Neural crest cell (in vitro differentiated cells): ENCODE measurements at regions not wholly inside any gene's neighbourhood (a gene's known extent, or its start where the extent isn't known, plus 50 kb on each side); places are given as distances from the start of the nearest gene placed in this dataset.

Experiments
- DNase-seq: peaks from one replicate; pipeline ENCODE4 v3.0.0; 2021; ENCODE audit warnings: low read depth, mixed read lengths, low spot score
- H3K27ac Mint-ChIP-seq: one replicate; pipeline ENCODE4 v1.8.0; 2021; ENCODE audit warnings: mild to moderate bottlenecking, mixed read lengths; ENCODE audit not compliant: unreplicated experiment
- H3K27me3 Mint-ChIP-seq: 2 replicates; pipeline ENCODE4 v1.8.0; 2021; ENCODE audit warnings: low read depth, mild to moderate bottlenecking, mixed read lengths
- H3K36me3 Mint-ChIP-seq: 2 replicates; pipeline ENCODE4 v1.8.0; 2021; ENCODE audit warnings: low read depth, mild to moderate bottlenecking, mixed read lengths
- H3K4me1 Mint-ChIP-seq: 2 replicates; pipeline ENCODE4 v1.8.0; 2021; ENCODE audit warnings: mixed read lengths
- H3K4me3 Mint-ChIP-seq: one replicate; pipeline ENCODE4 v1.8.0; 2021; ENCODE audit warnings: mild to moderate bottlenecking, mixed read lengths
- H3K9me3 Mint-ChIP-seq: 2 replicates; pipeline ENCODE4 v1.8.0; 2021; ENCODE audit warnings: mixed read lengths
- TF ChIP-seq, protein P1 (sequence below): fragments of 200-600 bp; sonication (generic); conservative IDR thresholded peaks from 2 replicates; pipeline ENCODE4 v1.5.0; 2021; ENCODE audit warnings: antibody characterized with exemption, mild to moderate bottlenecking

DNA sequence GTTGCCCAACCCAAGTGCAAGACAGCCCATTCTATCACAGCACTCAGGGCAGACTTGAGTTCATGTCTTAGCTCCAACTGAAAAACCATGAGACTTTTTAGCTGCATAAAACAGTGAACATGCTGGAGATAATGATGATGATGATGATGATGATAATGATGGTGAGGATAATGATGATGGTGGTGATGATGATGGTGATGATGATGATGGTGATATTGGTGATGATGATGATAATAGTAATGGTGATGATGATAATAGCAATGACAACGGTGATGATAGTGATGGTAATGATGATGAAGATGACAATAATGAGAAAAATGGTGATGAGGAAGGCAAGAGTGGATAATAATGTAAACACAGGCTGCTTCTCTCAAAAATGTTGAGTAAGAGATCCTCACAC, 576.2 kb downstream of the BCL11B start:
- no peak overlapping the region for H3K27ac Mint-ChIP-seq
- no peaks in the 10 kb centered on the region for H3K27me3 Mint-ChIP-seq
- no peak for DNase-seq
- H3K36me3 Mint-ChIP-seq: peaks cover 3% of the 10 kb centered on the region
- H3K4me1 Mint-ChIP-seq: no peaks in the 10 kb centered on the region
- no peak overlapping the region for H3K4me3 Mint-ChIP-seq
- H3K9me3 Mint-ChIP-seq: peaks cover 9% of the 10 kb centered on the region
- TF ChIP-seq, protein P1, sequence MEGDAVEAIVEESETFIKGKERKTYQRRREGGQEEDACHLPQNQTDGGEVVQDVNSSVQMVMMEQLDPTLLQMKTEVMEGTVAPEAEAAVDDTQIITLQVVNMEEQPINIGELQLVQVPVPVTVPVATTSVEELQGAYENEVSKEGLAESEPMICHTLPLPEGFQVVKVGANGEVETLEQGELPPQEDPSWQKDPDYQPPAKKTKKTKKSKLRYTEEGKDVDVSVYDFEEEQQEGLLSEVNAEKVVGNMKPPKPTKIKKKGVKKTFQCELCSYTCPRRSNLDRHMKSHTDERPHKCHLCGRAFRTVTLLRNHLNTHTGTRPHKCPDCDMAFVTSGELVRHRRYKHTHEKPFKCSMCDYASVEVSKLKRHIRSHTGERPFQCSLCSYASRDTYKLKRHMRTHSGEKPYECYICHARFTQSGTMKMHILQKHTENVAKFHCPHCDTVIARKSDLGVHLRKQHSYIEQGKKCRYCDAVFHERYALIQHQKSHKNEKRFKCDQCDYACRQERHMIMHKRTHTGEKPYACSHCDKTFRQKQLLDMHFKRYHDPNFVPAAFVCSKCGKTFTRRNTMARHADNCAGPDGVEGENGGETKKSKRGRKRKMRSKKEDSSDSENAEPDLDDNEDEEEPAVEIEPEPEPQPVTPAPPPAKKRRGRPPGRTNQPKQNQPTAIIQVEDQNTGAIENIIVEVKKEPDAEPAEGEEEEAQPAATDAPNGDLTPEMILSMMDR: no peak

DNA sequence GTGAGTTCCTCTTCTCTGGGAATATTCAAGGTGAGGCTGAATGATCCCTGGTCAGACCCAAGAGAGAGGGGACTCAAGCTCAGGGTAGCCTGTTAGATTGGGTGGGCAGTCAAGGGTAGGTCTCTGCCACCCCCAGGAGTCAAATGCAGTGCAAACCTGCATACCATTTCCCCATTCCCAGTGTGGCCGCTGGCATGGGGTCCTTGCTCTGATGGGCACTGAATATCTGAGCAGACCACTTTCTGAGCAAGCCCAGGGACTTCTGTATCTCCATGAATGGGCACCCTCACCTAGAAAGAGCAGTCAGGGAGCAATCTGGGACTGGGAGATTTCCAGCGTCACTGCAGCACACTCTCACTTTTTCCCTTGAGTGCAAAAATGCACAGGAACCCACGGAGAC, 573.7 kb downstream of the BCL11B start:
- TF ChIP-seq, protein P1: no peak
- peaks cover 3% of the 10 kb centered on the region for H3K36me3 Mint-ChIP-seq
- no peaks in the 10 kb centered on the region for H3K4me1 Mint-ChIP-seq
- peaks cover 9% of the 10 kb centered on the region for H3K9me3 Mint-ChIP-seq
- peaks cover 11% of the 10 kb centered on the region for H3K27me3 Mint-ChIP-seq
- H3K4me3 Mint-ChIP-seq: no peak overlapping the region
- no peak overlapping the region for H3K27ac Mint-ChIP-seq
- no peak for DNase-seq

DNA sequence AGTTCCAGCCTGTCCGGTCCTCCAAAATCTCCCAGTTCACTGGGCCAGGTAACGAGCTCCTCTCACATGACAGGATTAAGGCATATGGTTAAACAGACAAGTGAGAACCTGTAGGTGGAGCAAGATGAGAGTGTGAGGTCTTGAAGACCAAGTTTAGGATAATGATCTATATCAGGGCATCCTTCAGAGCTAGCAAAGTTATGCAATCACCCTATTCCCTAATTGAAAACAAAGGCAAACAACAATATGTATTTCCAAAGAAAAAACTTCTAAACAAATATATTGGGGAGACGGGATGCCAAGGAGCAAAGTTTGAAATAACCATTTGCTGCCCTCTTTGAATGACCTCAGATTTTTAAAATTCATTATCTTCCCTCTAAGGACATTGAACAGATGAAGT, 571.2 kb downstream of the BCL11B start:
- Mint-ChIP-seq H3K27ac (no peak overlapping the region), H3K36me3 (peaks cover 2% of the 10 kb centered on the region), H3K27me3 (peaks cover 18% of the 10 kb centered on the region), H3K4me1 (peaks cover 5% of the 10 kb centered on the region), H3K9me3 (peaks cover 7% of the 10 kb centered on the region), H3K4me3 (no peak overlapping the region)
- DNase-seq: no peak
- TF ChIP-seq, protein P1: no peak

DNA sequence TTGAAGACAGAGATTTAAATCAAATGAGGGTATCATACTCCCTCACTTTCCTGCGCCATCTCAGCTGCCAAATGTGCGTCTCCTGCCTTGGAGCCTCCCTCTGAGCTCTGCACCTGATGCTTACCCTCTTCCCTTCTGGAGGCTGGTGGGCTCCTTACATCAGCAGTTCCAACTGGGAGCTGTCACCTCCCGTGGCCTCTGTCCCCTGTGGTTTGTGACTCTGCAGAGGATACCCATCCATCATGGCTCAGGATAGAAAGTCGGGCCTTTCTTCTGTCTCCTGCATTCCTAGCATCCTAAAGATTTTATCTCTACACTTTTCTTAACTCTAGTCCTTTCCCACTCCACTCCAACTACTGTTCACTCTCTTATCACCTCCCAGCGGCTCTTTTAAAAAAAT, 570.6 kb downstream of the BCL11B start:
- Mint-ChIP-seq H3K27me3 (peaks cover 18% of the 10 kb centered on the region), H3K4me1 (peaks cover 5% of the 10 kb centered on the region), H3K27ac (no peak overlapping the region), H3K9me3 (peaks cover 5% of the 10 kb centered on the region), H3K36me3 (no peaks in the 10 kb centered on the region), H3K4me3 (no peak overlapping the region)
- no peak for DNase-seq
- TF ChIP-seq, protein P1: no peak

DNA sequence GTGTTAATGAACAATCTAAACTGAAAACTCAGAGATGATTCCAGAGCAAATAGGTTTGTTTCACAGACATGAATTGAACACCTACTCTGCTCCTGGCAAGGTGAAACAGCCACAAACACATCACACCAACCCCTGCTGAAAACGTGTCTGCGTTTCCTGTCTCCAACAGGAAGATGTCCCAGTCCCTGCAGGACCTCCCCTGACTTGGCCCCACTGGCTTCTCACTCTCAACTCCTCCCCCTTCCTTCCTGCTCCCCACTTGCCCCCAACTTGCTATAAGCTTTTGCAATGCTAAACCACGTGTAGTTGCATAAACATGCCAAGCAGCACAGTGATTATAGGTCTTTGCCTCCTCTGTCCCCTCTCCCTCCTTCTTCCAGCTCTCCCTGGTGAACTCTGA, 567.6 kb downstream of the BCL11B start:
- no peak overlapping the region for H3K27ac Mint-ChIP-seq
- H3K4me1 Mint-ChIP-seq: peaks cover 5% of the 10 kb centered on the region

More for the DNA sequence above, 567.6 kb downstream of the BCL11B start:
- DNase-seq: no peak
- peaks cover 21% of the 10 kb centered on the region for H3K27me3 Mint-ChIP-seq
- H3K36me3 Mint-ChIP-seq: no peaks in the 10 kb centered on the region
- TF ChIP-seq, protein P1: no peak
- H3K4me3 Mint-ChIP-seq: no peak overlapping the region
- H3K9me3 Mint-ChIP-seq: no peaks in the 10 kb centered on the region
